IMR-90 (cell line): ENCODE measurements at regions not wholly inside any gene's neighbourhood (a gene's known extent, or its start where the extent isn't known, plus 50 kb on each side); places are given as distances from the start of the nearest gene placed in this dataset.

Experiments used
- ATAC-seq: fragments of 200-7000 bp; cut with Tn5 transposase; 2 replicates; pipeline ENCODE4 v1.9.1; 2020; ENCODE audit warnings: low read depth, mild to moderate bottlenecking, moderate library complexity
- BruUV-seq: library from RNA; stranded (reverse); fragments of 400-500 nt; replicated peaks from 2 replicates; lab custom pipeline; 2021; lab: Mats Ljungman, UMichigan
- CTCF ChIA-PET: fragments of 300-600 bp; formaldehyde crosslinking; extraction: SDS; loops from one replicate; lab custom pipeline; 2021; ENCODE audit warnings: antibody characterized with exemption; lab: Yijun Ruan, JAX
- POLR2A ChIA-PET: fragments of 300-600 bp; sonication (Branson Sonifier 250); formaldehyde crosslinking; loops from one replicate; lab custom pipeline; 2022; ENCODE audit warnings: antibody characterized with exemption; ENCODE audit not compliant: unreplicated experiment; lab: Charles Lee
- DNase-seq: peaks from one replicate; pipeline ENCODE4 v3.0.0; 2013
- H2AFZ ChIP-seq: replicated peaks from 2 replicates; pipeline ENCODE3; 2013; ENCODE audit warnings: low read length, mild to moderate bottlenecking; ENCODE audit not compliant: poor library complexity
- H2AK5ac ChIP-seq: 2 replicates; pipeline ENCODE4 v1.6.1; 2013; ENCODE audit warnings: low read depth, low read length, inconsistent platforms
- H2AK9ac ChIP-seq: replicated peaks from 2 replicates; pipeline ENCODE3; 2013; ENCODE audit warnings: mild to moderate bottlenecking, low read depth, low read length, moderate library complexity; ENCODE audit not compliant: poor library complexity
- H2BK120ac ChIP-seq: 2 replicates; pipeline ENCODE4 v1.6.1; 2013; ENCODE audit warnings: low read depth, low read length, inconsistent platforms
- H2BK15ac ChIP-seq: 3 replicates; pipeline ENCODE4 v1.6.1; 2013; ENCODE audit warnings: low read depth, low read length, inconsistent platforms
- H2BK20ac ChIP-seq: 2 replicates; pipeline ENCODE4 v1.6.1; 2013; ENCODE audit warnings: low read depth, mild to moderate bottlenecking, inconsistent platforms, low read length, moderate library complexity
- H2BK5ac ChIP-seq: 2 replicates; pipeline ENCODE4 v1.6.1; 2013; ENCODE audit warnings: mild to moderate bottlenecking, low read depth, low read length, inconsistent platforms; ENCODE audit not compliant: poor library complexity, severe bottlenecking
- H3K14ac ChIP-seq: replicated peaks from 2 replicates; pipeline ENCODE4 v1.6.1; 2013; ENCODE audit warnings: low read depth, low read length, inconsistent platforms
- H3K18ac ChIP-seq: 2 replicates; pipeline ENCODE4 v1.6.1; 2013; ENCODE audit warnings: low read depth, low read length, control low read depth
- H3K23ac ChIP-seq: 2 replicates; pipeline ENCODE4 v1.6.1; 2013; ENCODE audit warnings: low read depth, low read length, inconsistent platforms
- H3K27ac ChIP-seq: 2 replicates; pipeline ENCODE4 v1.5.1; 2013; ENCODE audit warnings: mild to moderate bottlenecking, control low read depth, low read length; ENCODE audit not compliant: insufficient read depth
- H3K27me3 ChIP-seq: 2 replicates; pipeline ENCODE4 v1.6.1; 2013; ENCODE audit warnings: low read length; ENCODE audit not compliant: control insufficient read depth, insufficient read depth
- H3K36me3 ChIP-seq: 2 replicates; pipeline ENCODE4 v1.6.1; 2013; ENCODE audit warnings: low read length, mixed read lengths; ENCODE audit not compliant: control insufficient read depth, insufficient read depth
- H3K4ac ChIP-seq: 2 replicates; pipeline ENCODE4 v1.6.1; 2013; ENCODE audit warnings: low read depth, low read length, inconsistent platforms
- H3K4me1 ChIP-seq: 2 replicates; pipeline ENCODE4 v1.6.1; 2013; ENCODE audit warnings: low read length, mixed read lengths; ENCODE audit not compliant: control insufficient read depth, insufficient read depth
- H3K4me2 ChIP-seq: 2 replicates; pipeline ENCODE4 v1.6.1; 2013; ENCODE audit warnings: low read depth, mild to moderate bottlenecking, control low read depth, low read length, moderate library complexity
- H3K4me3 ChIP-seq: 2 replicates; pipeline ENCODE4 v1.5.1; 2013; ENCODE audit warnings: low read depth, mild to moderate bottlenecking, control low read depth, low read length, moderate library complexity; ENCODE audit not compliant: insufficient read depth
- H3K56ac ChIP-seq: 2 replicates; pipeline ENCODE4 v1.6.1; 2013; ENCODE audit warnings: low read length, inconsistent platforms; ENCODE audit not compliant: insufficient read depth; ENCODE audit errors: extremely low read depth
- H3K79me1 ChIP-seq, 2 experiments: 2 replicates each; pipeline ENCODE4 v1.6.1; 2013; ENCODE audit warnings: low read length in 2 of 2, inconsistent platforms in 1 of 2, low read depth in 1 of 2
- H3K9ac ChIP-seq: 2 replicates; pipeline ENCODE4 v1.6.1; 2013; ENCODE audit warnings: low read depth, low read length, control low read depth
- H3K9me1 ChIP-seq: 2 replicates; pipeline ENCODE4 v1.6.1; 2013; ENCODE audit warnings: low read length, inconsistent platforms; ENCODE audit not compliant: insufficient read depth
- H3K9me3 ChIP-seq: 2 replicates; pipeline ENCODE4 v1.6.1; 2013; ENCODE audit warnings: low read length; ENCODE audit not compliant: control insufficient read depth, insufficient read depth
- H4K20me1 ChIP-seq: 2 replicates; pipeline ENCODE4 v1.6.1; 2013; ENCODE audit warnings: low read length, inconsistent platforms; ENCODE audit not compliant: insufficient read depth
- H4K5ac ChIP-seq: 2 replicates; pipeline ENCODE4 v1.6.1; 2013; ENCODE audit warnings: mild to moderate bottlenecking, low read depth, low read length, control low read depth
- H4K8ac ChIP-seq, 2 experiments: 2 replicates each; pipeline ENCODE4 v1.6.1; 2013; ENCODE audit warnings: low read depth in 2 of 2, low read length in 2 of 2, control low read depth in 1 of 2, inconsistent platforms in 1 of 2
- H4K91ac ChIP-seq: 2 replicates; pipeline ENCODE4 v1.6.1; 2013; ENCODE audit warnings: low read depth, low read length, inconsistent platforms; ENCODE audit not compliant: insufficient read depth
- FOS ChIP-seq: fragments of 150-350 bp; IDR thresholded peaks from 2 replicates; pipeline ENCODE4 v1.6.1; 2016; ENCODE audit warnings: low read depth, low read length
- MXI1 ChIP-seq: IDR thresholded peaks from 2 replicates; pipeline ENCODE4 v1.6.1; 2012; ENCODE audit warnings: low read depth, mild to moderate bottlenecking, low read length, moderate library complexity, borderline replicate concordance
- POLR2A ChIP-seq: IDR thresholded peaks from 2 replicates; pipeline ENCODE4 v1.6.1; 2012; ENCODE audit warnings: mild to moderate bottlenecking, low read depth, low read length
- RCOR1 ChIP-seq: IDR thresholded peaks from 2 replicates; pipeline ENCODE4 v1.6.1; 2012; ENCODE audit warnings: mild to moderate bottlenecking, low read length, improper control_type of control experiment; ENCODE audit not compliant: insufficient replicate concordance
- SMC3 ChIP-seq: fragments of 150-350 bp; IDR thresholded peaks from 2 replicates; pipeline ENCODE4 v1.6.1; 2016; ENCODE audit warnings: low read depth, mild to moderate bottlenecking, antibody characterized with exemption, low read length, moderate library complexity
- dilution Hi-C: fragments of 300-500 bp; cut with HindIII; formaldehyde crosslinking; loops from one replicate; pipeline ENCODE4 v1.14.3; 2018; ENCODE audit warnings: low sequenced_read_pairs; ENCODE audit not compliant: unreplicated experiment
- in situ Hi-C: fragments of 300-500 bp; cut with MboI; formaldehyde crosslinking; loops from 3 replicates; pipeline ENCODE4 v1.14.3; 2019; ENCODE audit warnings: low sequenced_read_pairs, inconsistent platforms, mixed read lengths
- intact Hi-C: fragments of 100-400 bp; cut with micrococcal nuclease; formaldehyde crosslinking; loops from 2 replicates; pipeline ENCODE4 v1.10.0; 2022
- TF ChIP-seq, protein P1 (sequence below): fragments of 150-350 bp; IDR thresholded peaks from 2 replicates; pipeline ENCODE4 v1.6.1; 2017; ENCODE audit warnings: mild to moderate bottlenecking, antibody characterized with exemption, low read length, low read depth

DNA sequence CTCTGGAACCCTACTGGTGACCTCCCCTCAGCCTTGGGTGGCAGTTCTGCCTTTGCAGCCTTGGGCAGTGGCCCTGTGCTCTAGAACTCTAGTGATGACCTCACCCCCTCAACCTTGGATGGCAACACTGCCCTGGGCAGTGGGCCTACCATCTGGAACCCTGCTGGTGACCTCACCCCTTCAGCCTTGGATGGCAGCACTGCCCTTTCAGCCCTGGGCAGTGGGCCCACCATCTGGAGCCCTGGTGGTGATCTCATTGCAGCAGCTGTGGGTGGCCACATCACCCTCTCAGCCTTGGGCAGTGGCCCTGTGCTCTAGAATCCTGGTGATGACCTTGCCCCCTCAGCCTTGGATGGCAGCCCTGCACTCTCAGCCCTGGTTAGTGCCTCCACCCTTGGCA, 129.3 kb downstream of the RBMX2 start:
- no peak overlapping the region for H3K4me2 ChIP-seq
- no peak for TF ChIP-seq MXI1
- TF ChIP-seq RCOR1 = no peak
- no peak for TF ChIP-seq SMC3
- TF ChIP-seq FOS = no peak
- TF ChIP-seq, protein P1, sequence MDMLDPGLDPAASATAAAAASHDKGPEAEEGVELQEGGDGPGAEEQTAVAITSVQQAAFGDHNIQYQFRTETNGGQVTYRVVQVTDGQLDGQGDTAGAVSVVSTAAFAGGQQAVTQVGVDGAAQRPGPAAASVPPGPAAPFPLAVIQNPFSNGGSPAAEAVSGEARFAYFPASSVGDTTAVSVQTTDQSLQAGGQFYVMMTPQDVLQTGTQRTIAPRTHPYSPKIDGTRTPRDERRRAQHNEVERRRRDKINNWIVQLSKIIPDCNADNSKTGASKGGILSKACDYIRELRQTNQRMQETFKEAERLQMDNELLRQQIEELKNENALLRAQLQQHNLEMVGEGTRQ = no peak
- TF ChIP-seq POLR2A = no peak
- intact Hi-C loops = loop anchor here (10.0 kb wide), 1 partner anchor 136 kb away; no protein-coding TSS in a partner anchor
- ATAC-seq = no peak
- H4K91ac ChIP-seq = no peak overlapping the region
- H3K23ac ChIP-seq = no peak overlapping the region
- no peak overlapping the region for H2BK120ac ChIP-seq
- in situ Hi-C loops = no loop called here
- no peaks in the 10 kb centered on the region for H3K4me1 ChIP-seq
- H3K36me3 ChIP-seq = no peaks in the 10 kb centered on the region
- H3K56ac ChIP-seq = no peak overlapping the region
- no peak for DNase-seq
- H4K8ac ChIP-seq = no peak overlapping the region
- CTCF ChIA-PET = no interaction called here
- no peak overlapping the region for H2BK5ac ChIP-seq
- POLR2A ChIA-PET = no interaction called here
- no TSS peak for BruUV-seq
- no peak overlapping the region for H2BK15ac ChIP-seq
- H3K9ac ChIP-seq = no peak overlapping the region
- H3K9me3 ChIP-seq = no peaks in the 10 kb centered on the region
- dilution Hi-C loops = no loop called here
- H3K27ac ChIP-seq = no peak overlapping the region
- H2AFZ ChIP-seq = no peak overlapping the region
- no peak overlapping the region for H2AK9ac ChIP-seq
- H4K20me1 ChIP-seq = no peaks in the 10 kb centered on the region
- peaks cover 7% of the 10 kb centered on the region; the same call in 1 of the 2 replicates for H3K27me3 ChIP-seq
- H2BK20ac ChIP-seq = no peak overlapping the region
- no peak overlapping the region for H3K18ac ChIP-seq
- H4K5ac ChIP-seq = no peak overlapping the region
- H2AK5ac ChIP-seq = no peak overlapping the region
- H3K9me1 ChIP-seq = no peaks in the 10 kb centered on the region
- H3K79me1 ChIP-seq = no peaks in the 10 kb centered on the region
- H3K14ac ChIP-seq = no peak overlapping the region
- H3K4ac ChIP-seq = no peak overlapping the region
- H3K4me3 ChIP-seq = no peak overlapping the region
